CD4-positive, alpha-beta T cell treated with Interleukin-15 for 1 hour (primary cell): ENCODE measurements at regions not wholly inside any gene's neighbourhood (a gene's known extent, or its start where the extent isn't known, plus 50 kb on each side); places are given as distances from the start of the nearest gene placed in this dataset.

Experiments
- DNase-seq: peaks from one replicate; pipeline ENCODE4 v3.0.0-alpha.2; 2020

DNA sequence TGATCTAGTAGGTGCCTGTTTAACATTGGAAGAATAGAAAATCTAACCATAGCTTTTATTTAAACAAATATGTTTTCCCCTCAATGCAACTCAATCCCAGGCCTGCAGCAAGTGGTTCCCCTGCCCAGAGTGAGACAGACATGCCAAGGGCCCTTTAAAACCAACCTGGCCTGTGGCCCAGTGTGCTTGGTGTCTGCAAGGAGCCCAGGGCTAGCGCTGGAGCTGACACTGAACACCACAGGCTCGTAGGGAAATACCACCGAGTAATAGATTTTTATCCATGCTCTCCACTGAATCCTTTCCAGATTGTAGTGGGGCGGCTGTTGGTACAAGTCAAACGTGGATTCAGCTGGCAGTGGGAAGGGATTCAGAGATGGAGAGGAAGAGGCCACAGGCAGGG, 95.6 kb upstream of the NRXN3 start:
- no peak for DNase-seq

DNA sequence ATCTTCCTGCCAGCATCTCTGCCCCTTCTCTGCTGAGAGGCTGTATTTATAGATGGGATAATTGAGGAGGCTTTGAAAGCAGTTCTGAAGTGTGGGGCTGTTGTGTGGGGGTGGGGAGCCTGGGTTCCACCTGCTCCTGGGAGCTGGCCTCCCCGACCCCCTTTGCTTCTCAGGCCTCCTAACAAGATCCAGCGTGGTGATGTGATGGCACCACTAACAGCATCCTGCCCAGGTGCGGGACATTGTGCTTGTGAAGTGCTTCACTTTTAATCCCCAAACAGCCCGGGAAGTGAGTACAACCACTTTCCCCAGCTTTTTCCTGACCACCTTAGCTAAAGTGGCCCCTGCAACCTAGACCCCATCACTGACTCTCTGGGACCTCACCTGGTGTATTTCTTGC, 95.1 kb upstream of the NRXN3 start:
- DNase-seq, result no peak

- DNase-seq, result no peak
These were observed 94.5 kb upstream of the NRXN3 start for GRCh38 chr14:78075555-78076277.

DNA sequence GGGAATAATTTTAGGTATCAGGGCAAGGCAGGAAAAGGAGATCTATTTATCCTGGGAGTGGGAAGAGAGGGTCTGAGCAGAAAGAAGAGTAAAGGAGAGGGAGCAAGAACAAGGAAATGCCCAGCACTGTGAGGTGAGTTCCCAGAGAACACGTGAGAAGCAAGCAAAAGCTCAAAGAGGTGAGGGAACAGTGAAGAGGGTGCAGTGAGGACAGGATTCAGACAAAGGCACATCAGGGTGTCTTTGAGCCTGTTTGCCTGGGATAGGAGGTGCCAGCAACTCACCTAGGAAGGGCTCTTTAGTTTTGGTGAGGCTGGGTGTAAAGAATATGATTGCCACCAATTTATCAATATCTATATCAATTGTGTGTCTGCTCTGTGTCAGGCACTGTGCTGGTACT, 88.9 kb upstream of the NRXN3 start:
- no peak for DNase-seq

GRCh38 chr14:78083837-78084236, 86.3 kb upstream of the NRXN3 start:
- DNase-seq, result no peak

DNA sequence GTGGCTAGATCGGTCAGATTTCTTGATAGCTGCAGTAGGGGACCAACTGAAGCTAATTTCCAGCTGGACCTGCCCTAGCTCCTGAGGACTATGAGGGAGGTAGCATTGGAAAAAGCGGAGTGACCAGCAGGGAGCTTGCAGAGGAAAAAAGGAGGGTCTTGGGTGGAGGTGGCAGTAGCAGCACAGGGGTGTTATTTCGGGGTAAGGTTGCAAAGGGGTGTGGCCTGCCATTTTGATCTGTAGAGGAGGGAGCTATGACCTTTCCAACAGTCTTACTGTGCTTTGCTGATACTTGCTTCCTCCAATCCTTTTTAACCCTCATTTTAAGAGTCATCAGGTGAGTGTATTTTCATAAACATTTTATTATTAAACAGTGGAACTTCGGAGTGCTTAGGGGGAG, 83.8 kb upstream of the NRXN3 start:
- DNase-seq, result no peak

GRCh38 chr14:78088916-78089315, 81.3 kb upstream of the NRXN3 start:
- no peak for DNase-seq

- DNase-seq, result no peak
These were observed 79.3 kb upstream of the NRXN3 start for GRCh38 chr14:78090864-78091263.

GRCh38 chr14:78091361-78091760, 78.8 kb upstream of the NRXN3 start:
- DNase-seq, result no peak

GRCh38 chr14:78092040-78092439, 78.1 kb upstream of the NRXN3 start:
- no peak for DNase-seq

DNA sequence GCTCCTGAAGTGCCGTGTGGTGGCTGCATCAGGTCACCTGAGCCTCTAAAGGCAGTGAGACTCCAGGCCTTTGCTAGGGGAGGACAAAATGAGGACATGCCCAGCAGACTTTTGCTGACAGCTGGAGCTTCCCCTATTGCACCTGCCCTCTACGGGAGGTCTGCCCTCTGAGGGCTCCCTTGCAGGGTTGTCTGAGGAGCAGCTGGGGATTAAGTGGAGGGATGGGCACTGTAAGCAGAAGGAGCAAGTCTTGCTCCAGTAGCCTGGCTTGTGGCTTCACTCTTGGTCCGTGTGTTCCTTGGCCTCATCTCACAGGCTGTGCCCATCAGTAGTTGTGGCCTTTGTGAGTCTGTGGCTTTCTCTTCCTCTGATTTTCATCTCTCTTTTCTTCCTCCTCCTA, 66.9 kb upstream of the NRXN3 start:
- DNase-seq, result no peak

- no peak for DNase-seq
These were observed 66.0 kb upstream of the NRXN3 start for GRCh38 chr14:78104160-78104559.

DNA sequence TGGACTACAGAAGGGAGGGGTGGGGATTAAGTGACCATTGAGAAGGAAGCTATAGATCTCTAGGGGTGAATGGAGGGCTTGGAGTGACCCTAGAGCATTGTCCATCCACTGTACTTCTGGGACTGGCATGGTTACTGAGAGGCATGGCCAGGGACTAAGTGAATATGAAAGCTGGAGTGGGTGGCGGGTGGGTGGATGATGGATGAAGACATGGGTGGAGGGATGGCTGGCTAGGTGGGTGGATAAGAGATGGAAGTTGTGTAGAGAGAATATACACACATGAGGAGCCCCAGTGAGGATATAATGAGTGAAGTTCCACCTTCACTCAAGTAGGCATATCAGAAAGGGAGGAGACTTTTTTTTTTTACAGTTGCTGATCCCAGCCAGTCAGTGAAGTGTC, 65.5 kb upstream of the NRXN3 start:
- DNase-seq, result no peak

DNA sequence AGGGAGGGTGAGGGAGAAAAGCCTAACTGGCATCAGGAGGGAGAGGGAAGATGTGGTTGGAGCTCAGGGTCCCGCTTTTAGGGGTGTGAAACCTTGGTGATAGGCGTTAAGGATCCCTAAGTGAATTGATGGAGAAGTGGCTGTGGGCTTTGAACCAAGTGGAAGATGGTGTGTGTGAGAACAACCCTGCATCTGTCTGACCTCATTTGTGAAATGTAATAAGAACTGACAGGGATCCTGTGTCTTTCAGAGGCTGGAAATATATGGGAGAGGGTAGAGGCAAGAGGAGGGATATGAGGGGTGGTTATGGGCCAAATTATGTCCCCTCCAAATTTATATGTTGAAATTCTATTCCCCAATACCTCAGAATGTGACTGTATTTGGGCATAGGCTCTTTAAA, 63.8 kb upstream of the NRXN3 start:
- no peak for DNase-seq

DNA sequence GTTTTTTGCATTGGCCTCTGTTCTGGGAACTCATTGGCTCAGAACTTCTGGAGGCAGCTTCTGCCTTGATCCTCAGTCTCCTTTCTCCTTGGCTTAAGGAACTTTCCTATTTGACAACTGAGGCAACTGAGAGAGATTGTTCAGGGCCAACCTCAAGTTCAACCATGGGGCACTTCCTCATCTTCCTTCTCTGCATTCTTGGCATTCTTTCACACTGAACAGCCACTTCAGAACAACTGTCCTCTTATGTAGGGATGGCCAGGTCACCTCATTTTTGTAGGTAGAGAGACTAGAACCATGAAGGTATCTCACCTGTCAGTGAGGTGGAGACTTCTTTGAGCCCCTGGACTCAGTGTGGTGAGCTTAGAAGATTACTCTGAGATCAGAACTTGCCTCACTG, 63.0 kb upstream of the NRXN3 start:
- no peak for DNase-seq

GRCh38 chr14:78119440-78119839, 50.7 kb upstream of the NRXN3 start:
- DNase-seq, result no peak
